NCI-H1105 (cell line): ENCODE measurements at regions not wholly inside any gene's neighbourhood (a gene's known extent, or its start where the extent isn't known, plus 50 kb on each side); places are given as distances from the start of the nearest gene placed in this dataset.
"Not testable (repeated sequence)": the region's sequence is repeated elsewhere in the genome, so short reads cannot be mapped to it uniquely, and the experiment has no call there.

Experiments used
- DNase-seq: peaks from one replicate; lab custom pipeline; 2025; lab: John Stamatoyannopoulos, UW

DNA sequence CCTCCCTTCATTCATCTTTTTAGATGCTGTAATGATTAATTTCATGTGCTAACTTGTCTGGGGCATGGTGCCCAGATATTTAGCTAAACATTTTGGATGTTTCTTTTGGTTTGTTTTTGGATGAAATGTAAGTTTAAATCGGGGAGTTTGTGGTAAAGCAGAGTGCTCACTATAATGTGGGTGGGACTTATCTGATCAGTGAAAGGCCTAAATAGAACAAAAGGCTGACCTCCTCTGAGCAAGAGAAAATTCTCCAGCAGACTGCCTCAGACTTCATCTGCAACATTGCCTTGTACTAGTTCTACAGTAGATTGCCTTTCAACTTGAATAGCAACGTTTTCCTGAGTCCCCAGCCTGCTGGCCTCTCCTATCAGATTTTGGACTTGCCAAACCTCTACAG lies 183.6 kb downstream of the S1PR1 start:
- no peak for DNase-seq

DNA sequence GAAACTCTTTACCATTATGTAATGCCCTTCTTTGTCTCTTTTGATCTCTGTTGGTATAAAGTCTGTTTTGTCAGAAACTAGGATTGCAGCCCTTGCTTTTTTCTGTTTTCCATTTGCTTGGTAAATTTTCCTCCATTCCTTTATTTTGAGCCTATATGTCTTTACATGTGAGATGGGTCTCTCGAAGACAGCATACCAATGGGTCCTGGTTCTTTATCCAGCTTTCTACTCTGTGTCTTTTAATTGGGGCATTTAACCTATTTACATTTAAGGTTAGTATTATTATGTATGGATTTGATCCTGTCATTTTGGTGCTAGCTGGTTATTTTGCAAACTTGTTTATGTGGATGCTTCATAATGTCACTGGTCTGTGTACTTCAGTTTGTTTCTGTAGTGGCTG lies 191.3 kb downstream of the S1PR1 start:
- DNase-seq = not testable (repeated sequence)

DNA sequence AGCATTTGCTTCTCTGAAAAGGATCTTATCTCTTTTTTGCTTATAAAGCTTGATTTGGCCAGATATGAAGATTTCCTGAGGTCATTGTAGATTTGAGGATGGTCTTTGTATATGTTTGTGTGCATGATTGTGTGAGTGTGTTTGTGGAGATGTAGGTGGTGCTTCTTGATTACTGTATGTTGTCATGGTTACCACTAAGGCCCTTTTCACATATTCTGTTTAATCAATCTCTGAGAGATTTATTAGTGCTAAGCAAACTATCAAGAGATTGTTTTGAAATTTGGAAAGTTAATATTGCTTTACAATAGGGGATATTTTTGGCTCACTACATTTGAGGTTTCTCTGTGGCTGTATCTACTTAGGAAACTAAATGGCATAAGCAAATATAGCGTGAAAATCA lies 191.7 kb downstream of the S1PR1 start:
- no peak for DNase-seq

DNA sequence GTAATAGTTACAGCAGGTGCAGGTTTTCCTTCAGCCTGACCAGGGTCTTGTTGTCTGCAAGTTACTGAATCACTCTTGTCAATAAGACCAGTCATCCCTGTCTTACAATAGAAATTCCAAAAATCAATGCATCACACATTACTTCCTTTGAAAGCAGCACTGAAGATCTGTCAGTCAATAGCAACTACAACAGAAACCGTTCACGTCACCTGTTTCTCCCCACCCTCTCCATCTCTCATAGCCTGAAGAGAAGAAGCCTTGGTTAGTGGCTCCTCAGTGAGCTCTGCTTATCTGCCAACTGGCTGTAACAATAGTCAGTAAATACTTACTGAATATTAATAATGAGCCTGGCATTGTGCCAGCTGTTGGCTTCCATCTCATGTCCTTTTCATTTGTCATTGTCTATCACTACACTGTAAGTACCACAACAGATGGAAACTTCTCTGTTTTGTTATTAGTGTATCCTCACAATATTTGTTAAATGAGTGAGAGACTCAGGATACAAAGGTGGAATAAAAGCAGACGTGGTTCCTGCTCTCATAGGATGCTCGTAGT lies 195.2 kb downstream of the S1PR1 start:
- peak; percentile 60 for DNase-seq

DNA sequence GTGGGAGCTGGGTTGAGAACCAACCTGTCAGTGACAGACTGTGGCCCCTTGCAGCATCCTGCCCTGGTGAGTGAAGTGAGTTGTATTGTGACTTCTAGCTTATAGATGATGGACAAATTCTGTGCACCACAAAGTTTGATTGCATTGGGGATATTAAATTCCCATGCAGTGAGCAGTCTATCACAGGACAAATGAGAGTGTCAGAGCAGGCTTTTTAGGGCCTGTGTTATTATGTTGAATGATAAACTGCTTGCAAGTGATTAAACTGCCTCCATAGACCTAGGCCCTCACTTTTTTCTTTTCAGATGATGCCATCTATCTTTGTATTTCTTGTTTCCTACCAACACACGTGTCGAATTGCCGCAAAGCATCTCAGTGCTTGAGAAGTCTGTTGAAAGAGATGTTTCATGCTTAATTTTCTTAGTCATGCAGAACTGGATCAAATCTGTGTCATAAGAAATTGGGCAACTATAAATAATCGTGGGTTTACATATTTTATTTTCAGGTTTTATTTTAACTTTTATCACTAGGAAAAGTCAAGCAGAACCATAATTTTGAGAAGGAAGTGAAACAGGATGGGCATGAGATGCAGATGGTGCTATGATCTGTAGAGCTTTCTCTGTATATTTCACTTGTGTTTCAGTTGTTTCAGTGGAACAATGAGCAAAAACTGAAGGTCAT lies 199.2 kb downstream of the S1PR1 start:
- no peak for DNase-seq

DNA sequence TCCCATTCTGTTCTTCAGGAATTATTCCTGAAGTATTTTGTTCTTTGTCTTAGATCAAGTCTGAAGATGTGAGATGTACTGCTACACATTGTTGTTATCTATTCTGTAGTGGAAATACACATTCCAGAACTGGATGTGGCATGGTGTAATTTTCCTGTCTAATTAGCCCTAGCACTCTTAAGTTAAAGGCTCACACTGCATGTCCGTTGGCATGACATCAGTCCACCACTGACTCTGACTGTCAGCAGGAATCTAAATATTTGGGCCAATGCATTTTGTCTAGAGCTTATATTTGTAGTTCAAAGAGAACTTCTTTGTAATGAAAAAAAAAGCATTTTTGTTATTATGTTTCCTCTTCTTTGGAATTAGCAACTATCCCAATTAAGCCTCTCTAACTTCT lies 201.0 kb downstream of the S1PR1 start:
- DNase-seq = no peak

DNA sequence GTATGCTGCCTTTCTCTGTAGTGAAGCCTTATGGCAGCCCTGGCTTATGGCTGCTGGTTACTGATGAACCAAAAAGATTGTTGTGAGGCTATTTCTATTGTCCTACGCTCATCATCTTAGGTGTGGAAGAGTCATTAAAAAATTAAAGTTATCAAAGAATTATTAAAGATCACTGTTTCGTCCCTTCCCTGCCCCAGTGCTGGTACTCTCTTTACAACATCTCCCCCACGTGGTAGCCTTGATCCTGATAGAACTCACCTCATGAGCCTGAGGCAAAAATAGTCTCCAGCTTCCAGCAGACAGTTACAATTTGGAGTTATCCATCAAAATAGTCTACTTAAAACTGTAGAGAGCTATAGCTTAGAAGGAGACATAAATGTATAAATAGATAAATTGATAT lies 201.5 kb downstream of the S1PR1 start:
- DNase-seq = no peak

DNA sequence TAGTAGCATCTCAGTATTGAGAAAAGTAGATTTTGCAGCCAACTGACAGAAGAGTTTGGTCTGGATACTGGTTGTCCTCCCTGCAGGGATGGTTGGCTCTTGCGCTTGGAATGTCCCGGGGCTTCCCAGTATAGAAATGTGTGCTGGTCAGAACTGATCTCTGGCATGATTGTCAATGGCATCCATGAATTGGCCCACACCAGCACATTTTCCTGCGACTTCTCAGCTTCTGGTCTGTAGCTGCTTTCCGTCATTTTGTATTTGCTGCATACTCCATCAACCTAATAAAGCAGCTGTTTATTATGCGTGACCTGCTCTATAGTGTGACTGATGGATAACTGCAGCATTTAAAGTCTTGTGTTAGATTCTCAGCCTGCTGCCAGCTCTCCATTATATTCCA lies 203.7 kb downstream of the S1PR1 start:
- DNase-seq = no peak

DNA sequence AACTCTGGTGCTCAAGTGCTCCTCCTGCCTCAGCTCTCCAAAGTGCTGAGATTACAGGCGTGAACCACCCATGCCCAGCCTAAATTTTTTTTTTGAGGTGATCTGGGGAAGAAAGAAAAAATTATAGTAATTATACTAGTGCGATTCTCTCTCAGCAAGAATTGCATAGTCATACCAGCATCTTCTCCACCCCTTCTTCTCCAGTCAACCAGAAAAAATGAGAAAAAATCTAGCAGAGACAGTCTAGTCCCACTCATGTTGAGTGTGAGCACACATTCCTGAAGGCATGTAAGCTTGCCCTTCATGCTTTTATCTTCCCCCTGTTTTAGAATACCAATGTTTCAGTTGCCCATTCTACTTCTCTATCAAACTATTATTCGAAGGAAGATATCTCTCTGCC lies 207.6 kb downstream of the S1PR1 start:
- no peak for DNase-seq

DNA sequence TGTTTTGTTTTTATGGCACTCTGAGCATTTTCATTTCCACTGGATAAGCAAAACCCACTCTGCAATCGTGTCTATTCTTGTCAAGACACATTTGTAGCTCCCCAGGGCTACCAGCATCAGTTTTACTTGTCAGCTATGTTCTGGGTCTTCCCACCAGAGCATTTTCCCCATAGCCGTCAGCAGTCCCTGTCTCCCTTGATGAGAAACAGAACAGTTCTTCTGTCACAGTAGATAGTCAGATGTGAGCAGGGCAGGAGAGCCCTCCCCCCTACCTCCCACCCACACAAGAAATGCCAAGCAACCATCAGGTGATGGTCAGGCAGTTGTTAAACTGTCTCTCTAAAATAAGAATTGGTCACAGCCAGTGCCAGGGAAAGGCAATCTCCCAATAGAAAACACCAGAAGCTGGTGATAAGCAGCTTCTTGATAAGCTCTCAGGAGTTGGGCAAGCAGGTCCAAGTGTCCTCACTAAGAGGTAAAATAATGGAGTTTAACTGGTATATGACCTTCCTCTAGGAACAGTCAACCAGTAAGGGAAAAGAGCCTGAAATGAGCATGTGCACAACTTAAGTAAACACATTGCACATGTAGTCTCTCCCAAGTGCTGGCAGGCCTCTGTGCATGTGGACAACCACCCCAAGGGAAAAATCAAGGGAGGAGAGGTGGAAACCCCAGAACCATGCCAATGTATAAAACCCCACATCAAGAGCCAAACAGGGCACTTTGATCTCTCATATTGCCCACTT lies 208.2 kb downstream of the S1PR1 start:
- no peak for DNase-seq

DNA sequence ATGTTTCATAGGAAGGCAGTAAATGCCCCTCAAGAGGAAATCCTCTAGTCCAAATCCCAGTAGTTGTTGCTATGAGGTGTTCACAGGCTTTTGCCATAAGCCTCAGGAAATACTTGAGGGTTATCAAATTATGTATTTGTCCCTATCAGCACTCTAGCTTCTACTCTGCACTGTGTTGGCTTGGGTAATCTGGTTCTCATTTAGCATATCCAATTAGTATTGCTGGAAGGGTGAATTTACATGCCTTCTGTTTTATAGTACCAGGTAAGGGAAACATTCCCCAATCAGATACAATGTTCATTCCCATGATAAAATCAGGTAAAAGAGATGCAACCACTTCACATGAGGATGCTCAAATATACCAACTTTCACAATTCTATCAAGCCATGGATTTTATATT lies 211.2 kb downstream of the S1PR1 start:
- no peak for DNase-seq

DNA sequence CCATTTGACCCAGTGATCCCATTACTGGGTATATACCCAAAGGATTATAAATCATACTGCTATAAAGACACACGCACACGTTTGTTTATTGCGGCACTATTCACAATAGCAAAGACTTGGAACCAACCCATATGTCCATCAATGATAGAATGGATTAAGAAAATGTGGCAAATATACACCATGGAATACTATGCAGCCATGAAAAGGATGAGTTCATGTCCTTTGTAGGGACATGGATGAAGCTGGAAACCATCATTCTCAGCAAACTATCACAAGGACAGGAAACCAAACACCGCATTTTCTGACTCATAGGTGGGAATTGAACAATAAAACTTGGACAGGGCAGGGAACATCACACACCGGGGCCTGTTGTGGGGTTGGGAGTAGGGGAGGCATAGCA lies 213.9 kb downstream of the S1PR1 start:
- not testable (repeated sequence) for DNase-seq

DNA sequence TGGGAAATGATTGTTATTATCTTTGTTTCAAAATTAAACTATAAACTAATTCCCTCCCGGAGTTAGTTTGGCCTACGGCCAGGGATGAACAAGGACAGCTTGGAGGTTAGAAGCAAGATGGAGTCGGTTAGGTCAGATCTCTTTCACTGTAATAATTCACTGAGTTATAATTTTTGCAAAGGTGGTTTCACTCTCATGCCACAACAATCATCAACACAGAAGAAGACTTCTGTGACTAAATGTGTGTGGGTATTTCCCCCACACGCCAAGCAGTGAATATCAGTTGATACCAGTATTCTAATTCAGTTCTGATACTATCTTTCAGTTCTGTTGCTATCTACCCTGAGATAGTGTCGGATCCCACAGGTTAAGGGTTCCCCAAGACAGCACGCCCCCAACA lies 215.1 kb downstream of the S1PR1 start:
- no peak for DNase-seq

DNA sequence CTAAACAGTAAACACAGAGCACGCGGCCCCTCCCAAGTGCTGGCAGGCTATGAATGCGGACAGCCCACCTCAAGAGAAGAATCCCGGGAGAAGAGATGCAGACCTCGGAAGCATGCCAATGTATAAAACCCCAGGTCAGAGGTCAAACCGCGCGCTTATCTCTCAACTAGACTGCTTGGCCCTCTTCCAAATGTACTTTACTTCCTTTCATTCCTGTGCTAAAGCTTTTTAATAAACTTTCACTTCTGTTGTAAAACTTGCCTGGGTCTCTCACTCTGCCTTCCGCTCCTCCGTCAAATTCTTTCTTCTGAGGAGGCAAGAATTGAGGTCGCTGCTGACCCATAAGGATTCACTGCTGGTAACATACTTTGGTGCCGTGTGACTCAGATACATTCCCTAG lies 216.0 kb downstream of the S1PR1 start:
- no peak for DNase-seq

DNA sequence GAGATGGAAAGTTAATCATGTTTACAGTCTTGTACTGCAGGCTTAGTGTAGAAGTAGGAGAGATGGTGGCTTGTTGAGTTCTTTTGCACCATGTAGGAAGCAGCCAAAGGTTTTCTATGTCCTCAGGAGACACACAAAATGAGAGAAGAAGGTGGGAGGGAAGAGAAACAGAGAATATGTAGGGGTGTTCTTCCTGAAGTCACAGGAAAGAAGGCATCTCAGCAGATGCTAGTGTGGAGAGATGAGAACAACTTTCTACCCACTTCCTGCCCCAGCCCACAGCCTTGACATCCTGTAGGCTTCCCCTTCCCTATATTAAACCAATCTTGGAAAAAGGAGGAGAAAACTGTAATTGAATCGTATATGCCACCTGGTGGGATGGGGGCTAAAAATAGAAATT lies 217.0 kb downstream of the S1PR1 start:
- DNase-seq = no peak

DNA sequence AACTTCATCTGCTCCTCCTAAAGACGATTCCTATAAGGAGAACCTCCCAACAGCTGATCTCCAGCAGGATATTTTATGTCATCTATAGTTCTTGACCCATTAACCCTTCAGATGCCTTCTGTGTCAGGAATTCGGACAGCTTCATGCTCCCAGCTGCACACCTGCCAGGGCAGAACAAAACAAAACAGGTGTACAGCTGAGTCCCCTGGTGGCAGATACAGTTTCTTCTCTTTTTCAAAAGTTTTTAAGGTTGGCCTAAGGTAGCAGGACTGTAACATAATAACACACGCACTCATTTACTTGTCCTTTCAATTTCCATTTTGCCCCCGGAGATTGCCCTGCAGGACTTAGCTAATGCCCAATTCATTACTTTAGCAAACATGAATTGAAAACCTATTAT lies 218.3 kb downstream of the S1PR1 start:
- DNase-seq = no peak

DNA sequence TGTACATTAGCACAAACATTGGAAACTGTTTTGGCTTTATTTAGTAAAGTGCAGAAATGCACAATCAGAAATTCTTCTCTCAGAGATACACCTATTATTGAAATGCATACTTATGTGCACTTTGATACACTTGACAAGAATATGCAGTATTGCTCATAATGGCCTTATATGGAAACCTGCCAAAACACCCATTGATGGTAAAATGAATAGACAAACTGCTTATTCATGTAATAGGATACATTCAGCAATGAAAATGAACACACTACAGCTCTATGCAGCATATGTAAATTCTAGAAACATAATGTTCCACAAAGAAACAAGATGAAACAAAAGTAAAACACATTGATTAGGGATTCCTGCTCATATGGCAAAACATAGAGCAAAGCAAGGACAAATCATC lies 223.9 kb downstream of the S1PR1 start:
- peak; percentile 79 for DNase-seq

DNA sequence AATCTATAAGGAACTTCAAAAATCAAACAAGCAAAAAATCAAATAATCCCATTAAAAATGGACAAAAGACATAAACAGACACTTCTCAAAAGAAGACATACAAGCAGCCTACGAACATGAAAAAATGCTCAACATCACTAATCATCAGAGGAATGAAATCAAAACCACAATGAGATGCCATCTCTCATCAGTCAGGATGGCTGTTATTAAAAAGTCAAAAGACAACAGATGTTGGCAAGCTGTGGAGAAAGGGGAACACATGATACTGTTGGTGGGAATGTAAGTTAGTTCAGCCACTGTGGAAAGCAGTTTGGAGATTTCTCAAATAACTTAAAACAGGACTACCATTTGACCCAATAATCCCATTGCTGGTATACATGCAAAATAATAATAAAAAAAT lies 226.4 kb downstream of the S1PR1 start:
- no peak for DNase-seq

DNA sequence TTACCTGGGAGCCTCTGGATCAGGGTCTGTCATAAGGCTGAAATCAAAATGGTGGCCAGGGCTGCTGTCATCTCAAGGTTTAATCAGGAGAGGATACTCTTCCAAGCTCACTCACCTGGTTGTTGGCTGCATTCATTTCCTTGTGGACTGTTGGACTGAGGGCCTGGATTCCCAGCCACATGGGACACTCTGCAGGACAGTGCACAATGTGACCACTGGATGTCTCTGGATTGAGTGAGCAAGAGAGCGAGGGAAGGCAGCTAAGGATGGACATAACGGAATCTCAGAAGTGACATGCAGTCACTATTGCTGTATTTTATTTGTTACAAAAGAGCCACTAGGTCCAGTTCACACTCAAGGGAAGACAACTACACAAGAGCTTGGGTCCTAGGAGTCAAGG lies 229.1 kb downstream of the S1PR1 start:
- DNase-seq = no peak

DNA sequence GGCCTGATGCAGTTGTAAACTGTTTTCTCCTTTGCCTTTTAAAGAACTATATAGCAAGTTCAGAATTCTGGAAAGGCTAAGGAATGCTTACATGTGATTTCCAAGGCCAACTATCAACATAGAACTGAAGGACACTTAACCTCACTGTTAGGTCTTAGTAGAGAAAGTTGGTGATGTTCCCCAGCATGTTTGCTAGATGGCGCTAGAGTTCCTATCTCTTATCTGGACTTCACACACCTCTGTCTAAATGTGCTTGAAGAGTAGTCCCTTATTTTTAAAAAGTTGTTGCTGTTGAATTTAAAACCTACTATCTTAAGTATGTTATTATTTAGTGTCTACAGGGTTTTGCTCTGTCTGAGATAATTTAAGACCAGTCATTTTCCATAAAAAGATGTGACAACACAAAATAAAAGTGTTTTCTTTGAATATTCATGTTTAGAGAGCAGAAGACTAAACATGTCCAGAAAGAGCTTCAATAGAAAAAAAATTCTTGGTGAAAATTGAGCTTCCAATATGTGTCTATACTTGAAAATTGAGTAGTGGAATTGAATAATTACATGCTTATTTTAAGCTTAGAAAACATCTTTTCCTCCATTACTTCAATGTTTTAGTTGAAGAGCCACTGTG lies 237.3 kb downstream of the S1PR1 start:
- no peak for DNase-seq

DNA sequence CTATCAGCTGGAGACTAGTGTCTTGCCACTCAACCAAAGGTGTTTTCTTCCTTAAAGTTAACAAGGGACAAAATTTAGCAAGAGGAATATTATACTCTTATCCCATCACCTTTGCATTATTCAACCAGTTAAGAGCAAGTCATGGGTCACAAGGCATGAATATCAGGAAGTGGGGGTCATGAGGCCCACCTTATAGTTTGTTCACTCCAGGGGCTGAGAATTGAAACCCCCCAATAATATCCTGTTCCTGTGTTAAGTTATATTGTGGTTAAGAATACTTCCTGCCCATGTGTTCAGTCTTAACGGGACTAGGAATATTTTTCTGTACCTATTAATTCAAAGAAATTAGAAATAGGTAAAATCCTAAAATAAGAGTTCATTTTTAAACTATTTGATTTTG lies 239.7 kb downstream of the S1PR1 start:
- no peak for DNase-seq

DNA sequence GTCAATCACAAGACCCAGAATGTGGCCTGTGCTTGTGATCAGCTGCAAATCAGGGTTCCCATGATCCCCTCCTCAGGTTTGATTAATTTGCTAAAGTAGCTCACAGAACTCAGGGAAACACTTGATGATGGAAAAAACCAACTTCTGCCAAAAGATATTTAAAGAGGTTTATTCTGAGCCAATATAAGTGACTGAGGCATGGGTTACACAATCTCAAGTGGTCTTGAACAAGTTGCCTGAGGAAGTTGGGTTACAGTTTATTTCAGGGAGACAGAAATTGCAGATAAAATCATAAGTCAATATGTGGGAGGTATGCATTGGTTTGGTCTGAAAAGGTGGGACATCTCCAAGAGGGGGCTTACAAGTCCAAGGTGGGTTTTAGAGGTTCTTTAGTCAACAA lies 243.1 kb downstream of the S1PR1 start:
- no peak for DNase-seq

DNA sequence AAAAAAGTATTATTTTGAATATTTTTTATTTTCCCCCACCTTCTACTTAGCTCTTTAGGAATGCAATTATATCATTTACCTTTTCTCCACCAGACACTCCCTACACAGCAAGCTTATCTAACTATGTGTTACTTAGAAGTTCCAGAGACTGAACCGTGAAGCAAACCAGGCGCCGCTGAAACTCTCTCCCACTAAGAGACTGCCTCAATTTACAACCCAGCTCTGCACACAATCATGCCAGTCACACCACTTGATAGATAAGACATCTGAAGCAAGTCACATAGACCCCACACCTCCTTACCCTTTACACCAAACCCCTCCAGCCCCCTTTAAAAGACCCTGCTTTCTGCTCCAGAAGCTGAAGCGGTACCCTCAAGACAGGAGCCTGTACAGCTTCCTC lies 245.5 kb downstream of the S1PR1 start:
- DNase-seq = no peak
